Erythroblast (primary cell): ENCODE measurements at regions not wholly inside any gene's neighbourhood (a gene's known extent, or its start where the extent isn't known, plus 50 kb on each side); places are given as distances from the start of the nearest gene placed in this dataset.
"Not testable (repeated sequence)": the region's sequence is repeated elsewhere in the genome, so short reads cannot be mapped to it uniquely, and the experiment has no call there.

ENCODE experiments used
- DNase-seq, 2 experiments: peaks; one replicate each; lab custom pipeline; 2025; lab: John Stamatoyannopoulos, UW
- GATA1 ChIP-seq: IDR thresholded peaks from 2 replicates; pipeline ENCODE4 v1.6.1; 2011; ENCODE audit warnings: low read depth, mild to moderate bottlenecking, control low read depth, low read length, moderate library complexity
- POLR2A ChIP-seq: IDR thresholded peaks from 2 replicates; pipeline ENCODE4 v1.6.1; 2011; ENCODE audit warnings: mild to moderate bottlenecking, low read length

DNA sequence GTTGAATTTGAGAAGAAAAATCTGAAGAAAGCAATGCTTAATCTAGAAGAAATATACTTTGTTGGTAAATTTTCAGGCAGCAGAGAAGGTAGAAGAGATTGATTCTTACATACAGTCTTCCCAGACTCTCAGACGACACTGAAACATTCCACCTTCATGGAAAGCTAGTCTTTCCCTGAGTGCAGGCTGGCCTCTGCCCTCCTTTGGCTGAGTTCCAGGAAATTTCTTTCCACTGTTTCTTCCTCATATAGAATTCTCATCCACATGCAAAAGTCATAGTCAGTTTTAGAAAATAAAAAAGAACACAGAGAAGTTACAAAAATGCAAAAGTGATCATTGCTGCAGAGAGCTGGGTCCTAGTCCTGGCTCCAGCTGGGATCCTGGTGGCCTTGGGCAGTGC is 142.5 kb upstream of the PRR23C start:
- TF ChIP-seq POLR2A (no peak), GATA1 (no peak)
- DNase-seq: no peak

DNA sequence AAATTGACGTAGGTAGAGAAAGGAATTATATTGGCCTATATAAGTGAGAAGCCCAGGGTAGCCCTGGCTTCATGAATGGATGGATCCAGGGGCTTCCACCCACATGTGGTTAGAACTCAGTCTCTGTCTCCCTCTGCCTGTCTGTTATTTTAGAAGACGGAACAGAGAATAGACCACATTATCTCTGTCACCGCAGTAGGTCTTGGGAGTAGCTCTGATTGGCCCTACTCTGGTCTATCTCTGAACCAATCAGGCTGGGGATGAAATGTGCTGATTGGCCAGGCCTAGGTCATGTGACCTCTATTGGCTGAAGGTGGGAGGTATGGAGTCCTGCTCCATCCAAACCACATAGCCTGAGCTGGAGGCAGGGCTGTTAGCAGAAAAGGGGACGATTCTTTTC is 143.0 kb upstream of the PRR23C start:
- no peak for TF ChIP-seq POLR2A
- no peak for TF ChIP-seq GATA1
- no peak for DNase-seq

DNA sequence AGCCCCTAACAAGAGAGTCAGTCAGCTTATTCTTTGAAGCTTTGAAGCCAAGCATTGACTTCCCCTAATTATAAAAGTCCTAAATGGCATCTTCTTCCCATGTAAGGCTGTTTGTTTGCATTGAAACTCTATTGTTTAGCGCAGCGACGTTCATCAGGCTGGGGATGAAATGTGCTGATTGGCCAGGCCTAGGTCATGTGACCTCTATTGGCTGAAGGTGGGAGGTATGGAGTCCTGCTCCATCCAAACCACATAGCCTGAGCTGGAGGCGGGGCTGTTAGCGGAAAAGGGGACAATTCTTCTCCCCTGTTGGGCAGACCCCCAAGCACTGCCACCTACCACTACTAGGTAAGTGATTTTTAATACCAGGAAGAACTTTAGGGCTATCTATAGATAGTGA is 145.3 kb upstream of the PRR23C start:
- TF ChIP-seq POLR2A (no peak), GATA1 (no peak)
- DNase-seq: no peak

DNA sequence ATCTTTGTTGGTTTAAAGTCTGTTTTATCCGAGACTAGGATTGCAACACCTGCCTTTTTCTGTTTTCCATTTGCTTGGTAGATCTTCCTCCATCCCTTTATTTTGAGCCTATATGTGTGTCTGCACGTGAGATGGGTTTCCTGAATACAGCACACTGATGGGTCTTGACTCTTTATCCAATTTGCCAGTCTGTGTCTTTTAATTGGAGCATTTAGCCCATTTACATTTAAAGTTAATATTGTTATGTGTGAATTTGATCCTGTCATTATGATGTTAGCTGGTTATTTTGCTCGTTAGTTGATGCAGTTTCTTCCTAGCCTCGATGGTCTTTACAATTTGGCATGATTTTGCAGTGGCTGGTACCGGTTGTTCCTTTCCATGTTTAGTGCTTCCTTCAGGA is 149.4 kb upstream of the MRPS22 start:
- not testable (repeated sequence) for DNase-seq

DNA sequence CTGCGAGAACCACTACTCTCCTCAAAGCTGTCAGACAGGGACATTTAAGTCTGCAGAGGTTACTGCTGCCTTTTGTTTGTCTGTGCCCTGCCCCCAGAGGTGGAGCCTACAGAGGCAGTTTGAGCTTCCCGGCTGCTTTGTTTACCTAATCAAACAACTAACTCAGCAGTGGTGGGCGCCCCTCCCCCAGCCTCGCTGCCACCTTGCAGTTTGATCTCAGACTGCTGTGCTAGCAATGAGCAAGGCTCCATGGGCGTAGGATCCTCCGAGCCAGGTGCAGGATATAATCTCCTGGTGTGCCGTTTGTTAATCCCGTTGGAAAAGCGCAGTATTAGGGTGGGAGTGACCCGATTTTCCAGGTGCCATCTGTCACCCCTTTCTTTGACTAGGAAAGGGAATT is 147.7 kb upstream of the MRPS22 start:
- DNase-seq: not testable (repeated sequence)

DNA sequence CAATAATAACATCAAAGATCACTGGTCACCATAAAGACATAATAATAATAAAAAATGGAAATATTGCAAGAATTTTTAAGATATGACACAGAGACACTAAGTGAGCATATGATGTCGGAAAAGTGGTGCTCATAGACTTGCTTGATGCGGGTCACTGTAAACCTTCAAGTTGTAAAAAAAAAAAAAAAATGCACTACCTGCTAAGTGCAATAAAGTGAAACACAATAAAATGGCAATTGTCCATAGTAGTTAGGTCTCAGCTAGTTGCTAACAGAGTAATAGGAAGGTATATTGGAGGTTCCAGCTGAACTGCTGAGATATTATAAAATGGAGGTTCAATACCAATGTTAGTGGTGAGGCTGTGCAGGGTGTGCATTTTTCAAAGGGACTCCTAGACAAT is 146.6 kb upstream of the MRPS22 start:
- no peak for TF ChIP-seq GATA1
- no peak for TF ChIP-seq POLR2A
- DNase-seq: no peak

DNA sequence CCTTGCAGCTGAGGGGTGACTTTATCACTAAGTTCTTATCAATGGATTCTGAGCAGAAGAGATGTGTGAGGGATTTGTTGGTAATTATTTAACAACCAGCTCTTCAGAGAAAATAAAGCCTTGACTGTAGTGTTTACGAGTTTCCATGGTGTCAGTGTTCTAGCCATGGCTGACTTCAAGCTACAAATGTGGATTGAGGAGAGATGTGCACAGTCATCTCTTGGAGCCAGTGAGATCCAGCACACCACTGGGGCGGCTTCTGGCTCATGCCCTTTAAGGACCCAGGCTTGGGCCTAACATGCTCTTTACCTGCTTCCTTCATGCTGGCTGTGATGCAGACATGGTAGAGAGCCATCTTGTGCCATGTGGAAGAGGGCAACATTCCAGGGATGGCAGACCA is 145.6 kb upstream of the MRPS22 start:
- TF ChIP-seq POLR2A: no peak
- TF ChIP-seq GATA1: no peak
- no peak for DNase-seq

DNA sequence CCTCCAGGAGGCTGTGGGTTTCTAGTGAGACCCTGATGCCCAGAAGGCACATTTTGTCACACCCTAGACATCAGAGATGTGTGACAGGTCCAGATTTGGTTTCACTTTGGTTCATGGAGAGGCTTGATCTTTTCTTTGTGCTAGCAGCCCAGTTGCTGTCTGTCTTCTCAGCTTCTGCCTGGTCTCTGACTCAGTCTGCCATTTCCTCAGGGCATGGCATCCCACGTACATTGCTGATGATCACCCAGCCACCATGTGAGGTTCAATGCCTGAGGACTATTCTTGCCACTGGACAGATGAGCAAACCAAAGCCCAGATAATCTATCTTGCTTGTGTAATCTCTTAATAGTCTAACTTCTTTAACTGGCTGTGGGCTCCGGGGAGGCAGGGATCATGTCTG is 144.9 kb upstream of the MRPS22 start:
- no peak for DNase-seq
- TF ChIP-seq POLR2A: no peak

DNA sequence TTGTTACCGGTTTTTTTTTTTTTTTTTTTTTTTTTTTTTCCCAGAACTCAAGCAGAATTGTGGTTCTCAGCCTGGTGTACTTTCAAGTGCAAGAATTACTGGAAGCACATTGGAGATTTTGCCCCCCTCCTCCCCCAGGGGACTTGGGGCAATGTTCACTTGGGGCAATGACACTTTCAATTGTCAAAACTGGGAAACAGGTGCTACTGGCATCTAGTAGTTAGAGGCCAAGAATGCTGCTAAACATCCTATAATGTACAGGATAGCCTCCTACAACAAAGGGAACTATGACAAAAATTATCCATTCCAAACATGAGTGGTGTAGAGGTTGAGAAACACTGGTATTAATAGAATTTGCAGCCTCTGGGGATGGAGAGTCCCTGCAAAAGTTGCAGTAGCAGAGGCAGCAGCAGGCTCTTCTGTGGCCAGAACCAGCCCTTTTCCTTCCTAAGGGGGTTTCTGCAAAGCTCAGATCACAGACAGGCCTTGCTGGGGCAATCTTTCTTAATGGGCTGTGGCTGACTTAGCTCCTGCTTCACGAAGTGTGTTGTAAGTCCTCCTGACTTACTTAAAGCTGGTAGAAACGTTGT is 144.3 kb upstream of the MRPS22 start:
- no peak for DNase-seq
- TF ChIP-seq POLR2A: no peak
- no peak for TF ChIP-seq GATA1

DNA sequence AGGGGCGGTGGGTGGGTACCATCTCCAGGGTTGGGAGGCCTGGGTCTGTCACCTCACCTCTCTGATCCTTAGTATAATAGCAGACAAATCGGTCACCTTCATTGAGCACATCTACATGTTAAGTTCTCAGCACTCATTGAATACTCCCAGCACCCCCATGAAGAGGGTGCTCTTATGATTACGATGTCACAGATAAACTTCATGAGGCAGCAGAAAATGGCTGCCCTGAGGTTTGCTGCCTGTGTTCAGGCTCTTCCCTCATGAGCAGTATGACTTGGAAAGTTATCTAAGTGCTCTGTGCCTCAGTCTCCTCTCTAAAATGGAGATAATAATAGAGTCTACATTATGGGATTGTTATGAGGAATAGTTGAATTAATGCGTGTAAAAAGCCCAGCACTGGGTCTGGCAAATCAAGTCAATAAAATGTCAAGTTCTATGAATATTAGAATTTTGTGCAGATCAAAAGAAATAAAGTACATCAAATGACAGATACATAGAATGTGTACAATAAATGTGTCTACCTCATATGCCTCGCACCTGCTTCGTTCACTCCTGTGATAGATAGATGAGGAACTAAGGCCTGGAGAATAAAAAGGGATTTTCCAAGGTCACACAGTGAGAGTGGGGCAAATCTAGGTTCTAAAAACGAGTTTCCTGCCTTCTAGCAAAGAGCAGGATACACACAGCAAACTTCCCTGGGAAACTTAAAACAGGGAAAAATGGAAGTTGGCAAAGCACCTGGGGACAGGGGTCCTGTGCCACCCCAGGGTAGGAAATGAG is 142.2 kb upstream of the MRPS22 start:
- TF ChIP-seq POLR2A: no peak
- TF ChIP-seq GATA1: no peak
- no peak for DNase-seq

DNA sequence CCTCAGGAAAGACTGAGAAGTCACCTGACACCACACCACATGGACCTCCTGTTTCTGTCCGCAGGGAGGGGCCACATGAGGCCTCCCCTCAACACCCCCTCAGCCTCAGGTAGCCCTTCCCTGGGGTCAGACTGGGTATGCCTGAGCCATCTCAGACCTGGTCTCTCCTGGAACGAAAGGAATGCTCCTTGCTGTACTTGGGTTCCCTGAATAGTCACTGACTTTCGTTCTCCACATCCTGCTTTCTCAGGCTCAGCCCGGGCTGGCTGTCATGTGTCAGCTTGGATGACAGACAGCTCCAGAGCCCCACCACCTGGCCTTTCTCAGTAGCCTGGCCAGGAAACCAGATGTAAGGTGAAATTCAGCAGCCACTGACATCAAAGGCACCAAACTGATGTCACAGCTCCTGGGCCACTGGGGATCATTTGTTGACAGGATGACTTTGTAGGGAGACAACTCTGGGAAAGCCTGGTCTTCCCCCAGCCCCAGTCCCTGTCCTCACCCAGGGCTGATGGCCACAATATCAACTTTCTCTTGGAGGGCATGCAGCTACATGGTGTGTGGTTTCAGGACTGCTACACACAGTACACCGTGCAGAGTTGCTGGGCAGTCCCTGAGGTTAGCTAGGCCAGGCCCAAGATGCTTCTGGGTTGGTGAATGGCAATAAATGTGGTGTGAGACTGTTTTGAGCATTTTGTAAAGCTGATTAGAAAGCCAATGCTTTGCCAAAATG is 141.4 kb upstream of the MRPS22 start:
- TF ChIP-seq GATA1 (no peak), POLR2A (no peak)
- peak in 1 of 2 experiments; percentile 6 for DNase-seq

DNA sequence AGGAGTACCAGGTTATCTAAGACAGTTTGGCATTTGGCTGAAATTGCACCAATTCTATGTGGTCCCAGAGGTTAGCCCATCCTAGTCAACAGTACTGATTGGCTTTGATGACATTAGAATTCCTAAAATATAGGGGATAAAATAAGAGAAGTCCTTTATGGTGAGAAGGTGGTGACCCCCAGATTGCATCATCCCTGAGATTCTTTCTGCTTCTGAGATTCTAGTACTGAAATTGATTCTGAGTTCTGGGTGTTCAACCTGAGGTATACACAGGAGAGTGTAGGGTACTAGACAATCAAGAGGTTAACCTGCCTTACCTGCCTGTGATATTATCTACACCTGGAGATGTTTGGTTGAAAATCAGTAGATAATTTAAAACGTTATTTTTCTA is 140.9 kb upstream of the MRPS22 start:
- TF ChIP-seq POLR2A (no peak), GATA1 (no peak)
- DNase-seq: no peak

DNA sequence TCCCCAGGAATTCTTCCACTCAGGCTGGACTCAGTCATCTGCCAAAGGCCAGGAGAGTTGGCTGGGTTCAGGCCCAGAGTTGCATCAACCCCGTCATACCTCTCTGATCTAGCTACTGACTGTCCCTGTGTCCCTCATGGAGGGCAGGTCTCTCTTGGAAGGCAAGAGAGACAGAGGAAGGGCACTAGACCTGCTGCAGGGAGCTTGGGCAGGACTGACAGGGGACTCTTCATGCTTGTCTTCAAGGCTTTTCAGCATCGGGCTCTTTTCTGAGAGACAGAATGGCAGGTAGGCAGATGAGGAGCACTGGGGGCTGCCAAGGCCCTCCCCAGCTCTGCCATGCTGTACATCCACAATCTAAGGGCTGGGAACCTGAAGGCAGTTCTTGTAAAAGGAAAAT is 140.1 kb upstream of the MRPS22 start:
- no peak for DNase-seq
- TF ChIP-seq GATA1: no peak
- TF ChIP-seq POLR2A: no peak

DNA sequence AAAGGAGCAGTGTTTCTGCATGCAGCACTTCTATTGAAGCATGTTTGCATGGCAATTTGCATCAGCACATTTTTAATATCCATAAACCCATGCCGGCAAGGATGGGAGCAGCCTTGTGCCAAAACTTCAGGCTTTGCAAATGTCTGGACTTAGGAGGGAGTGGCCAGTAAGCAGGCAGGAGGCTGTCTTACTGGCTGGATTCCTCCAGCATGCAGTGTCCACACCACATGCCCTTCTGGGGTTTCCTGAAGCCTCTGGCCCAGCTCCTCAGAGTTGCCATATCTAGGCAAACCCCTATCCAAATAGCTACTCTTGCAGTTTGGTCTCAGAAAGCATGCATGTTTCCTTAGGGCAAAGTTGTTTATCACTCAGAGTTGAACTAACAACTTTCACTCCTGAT is 139.1 kb upstream of the MRPS22 start:
- TF ChIP-seq GATA1: no peak
- TF ChIP-seq POLR2A: no peak
- DNase-seq: no peak
